Renal pelvis (tissue), 1 donor: ENCODE measurements at regions not wholly inside any gene's neighbourhood (a gene's known extent, or its start where the extent isn't known, plus 50 kb on each side); places are given as distances from the start of the nearest gene placed in this dataset.

Experiments used
- DNase-seq: peaks from one replicate; pipeline ENCODE4 v3.0.0-alpha.2; 2013

- no peak for DNase-seq
Observed at GRCh38 chr3:103644450-103644849, 1209.6 kb downstream of the ZPLD1 start.

GRCh38 chr3:103653996-103654395 is 1219.2 kb downstream of the ZPLD1 start:
- no peak for DNase-seq

- DNase-seq, result no peak
Observed at GRCh38 chr3:103657756-103658155, 1222.9 kb downstream of the ZPLD1 start.

DNA sequence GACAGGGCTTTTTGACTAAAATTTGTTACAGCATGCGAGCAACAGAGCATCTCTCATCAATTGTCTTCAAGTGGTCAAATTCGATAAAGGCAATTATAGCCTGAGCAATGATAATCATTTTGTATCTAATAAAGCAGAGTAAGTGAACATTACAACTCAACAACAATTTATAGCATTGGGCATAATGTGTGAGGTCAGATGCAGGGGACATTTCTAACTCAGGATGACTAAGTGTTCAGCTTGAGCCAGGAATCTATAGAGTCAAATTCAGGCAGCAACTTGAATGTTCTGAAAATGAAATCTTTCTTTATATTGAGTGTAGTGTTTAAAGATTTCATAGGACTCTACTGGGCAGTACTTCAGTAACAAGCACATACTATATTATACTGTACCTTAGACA is 1226.0 kb downstream of the ZPLD1 start:
- DNase-seq, result no peak

DNA sequence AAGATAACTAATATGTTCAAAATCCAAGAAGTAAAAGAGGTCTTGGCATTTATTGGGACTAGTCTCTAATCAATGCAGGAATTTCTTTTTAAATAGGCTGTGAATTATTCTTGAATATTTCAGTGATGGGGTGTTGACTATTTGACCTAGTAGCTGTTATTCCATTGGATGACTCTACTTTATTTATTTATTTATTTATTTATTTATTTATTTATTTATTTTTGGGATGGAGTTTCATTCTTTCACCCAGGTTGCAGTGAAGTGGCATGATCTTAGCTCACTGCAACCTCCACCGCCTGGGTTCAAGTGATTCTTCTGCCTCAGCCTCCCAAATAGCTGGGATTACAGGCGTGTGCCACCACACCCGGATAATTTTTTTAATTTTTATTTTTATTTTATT is 1227.8 kb downstream of the ZPLD1 start:
- no peak for DNase-seq

- DNase-seq, result no peak
Observed at GRCh38 chr3:103672346-103672745, 1237.5 kb downstream of the ZPLD1 start.

- DNase-seq, result peak; percentile 8
Observed at GRCh38 chr3:103684904-103685303, 1250.1 kb downstream of the ZPLD1 start.

GRCh38 chr3:103685939-103686338 is 1251.1 kb downstream of the ZPLD1 start:
- DNase-seq, result no peak

GRCh38 chr3:103690536-103690935 is 1255.7 kb downstream of the ZPLD1 start:
- DNase-seq, result no peak

DNA sequence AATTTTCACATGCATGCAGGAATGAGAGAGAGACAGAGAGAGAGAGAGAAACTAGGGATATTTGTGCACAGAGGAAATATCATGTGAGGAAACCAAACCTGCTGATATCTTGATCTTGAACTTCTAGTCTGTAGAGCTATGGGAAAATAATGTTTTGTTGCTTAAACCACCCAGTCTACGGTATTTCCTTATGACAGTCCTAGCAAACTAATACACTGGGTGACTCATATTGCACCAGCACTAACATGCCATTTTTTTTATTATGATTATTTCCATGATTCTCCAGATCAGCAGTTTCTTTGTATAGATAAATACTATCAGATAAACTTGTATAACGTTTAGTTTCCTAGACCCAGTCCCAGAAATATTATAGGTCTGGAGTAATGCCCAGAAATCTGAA is 1259.0 kb downstream of the ZPLD1 start:
- no peak for DNase-seq

DNA sequence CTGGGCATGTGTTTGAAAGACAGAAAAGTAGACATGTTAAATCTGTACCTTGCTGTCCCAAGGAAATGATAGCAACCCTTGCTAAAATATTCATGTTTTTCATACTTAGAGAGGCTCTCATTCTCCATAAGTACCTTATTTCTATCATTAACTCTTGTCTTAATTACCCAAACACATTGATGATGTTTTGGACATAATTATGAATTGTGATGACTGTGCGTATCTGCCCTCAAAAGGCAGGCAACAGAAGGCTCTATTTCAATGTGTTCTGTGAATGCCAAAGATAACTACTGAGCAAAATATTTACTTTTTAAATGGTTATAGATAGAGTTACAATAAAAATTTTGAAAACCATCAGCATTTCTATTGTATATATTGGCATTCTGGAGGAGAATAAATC is 1263.8 kb downstream of the ZPLD1 start:
- DNase-seq, result no peak

DNA sequence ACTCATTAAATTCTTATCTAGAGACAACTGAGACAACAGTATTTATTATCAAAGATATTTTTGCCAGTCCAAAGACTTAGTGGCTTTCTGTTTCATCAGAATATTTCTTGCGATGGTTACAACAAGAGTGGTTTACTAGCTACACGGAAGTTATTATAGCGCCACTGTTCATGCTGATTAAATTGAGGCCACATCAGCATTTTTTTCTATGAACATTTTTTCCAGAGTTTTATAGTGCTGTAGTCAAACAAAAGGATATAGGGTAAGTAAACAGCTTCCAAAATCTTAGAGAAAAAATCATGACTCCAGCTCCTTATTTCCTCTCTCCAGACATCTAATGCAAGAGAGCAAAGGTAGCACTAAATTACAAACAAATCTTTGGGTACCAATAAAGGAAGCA is 1264.4 kb downstream of the ZPLD1 start:
- DNase-seq, result no peak

DNA sequence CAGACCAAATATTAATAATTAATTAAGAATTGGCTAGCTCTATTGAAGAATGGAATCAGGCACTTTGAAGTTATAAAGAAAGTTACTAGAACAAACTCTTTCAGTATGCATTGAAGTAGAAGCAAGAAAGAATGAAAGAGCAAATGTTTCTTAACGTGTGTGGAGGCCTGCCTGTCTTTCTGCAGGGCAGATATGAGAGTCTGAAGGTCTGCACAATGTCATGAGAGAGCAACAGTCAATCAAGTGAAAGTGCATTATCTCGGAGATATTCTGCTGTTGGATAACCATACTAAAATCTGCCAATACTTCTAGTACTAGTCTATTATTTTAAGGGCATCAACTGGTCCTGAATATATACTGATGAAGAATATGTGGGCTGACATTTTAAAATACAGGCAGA is 1270.8 kb downstream of the ZPLD1 start:
- no peak for DNase-seq

DNA sequence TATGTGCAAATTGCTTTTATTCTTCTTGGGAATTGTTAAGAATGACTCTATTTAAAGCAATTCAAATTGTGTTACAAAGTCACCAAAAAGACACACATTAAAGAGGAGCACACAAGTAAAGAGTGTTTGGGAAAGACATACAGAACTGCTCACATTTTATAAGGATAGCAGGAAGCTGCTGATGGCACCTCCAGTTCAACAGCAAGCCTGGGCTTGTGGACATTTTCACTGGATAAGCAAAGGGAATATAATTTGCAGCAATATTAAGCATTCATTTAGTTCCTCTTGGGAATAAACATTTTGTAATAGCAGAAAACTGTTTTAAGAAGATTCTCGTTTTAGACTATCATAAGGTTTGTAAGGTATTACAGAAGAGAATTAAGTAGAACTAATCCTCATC is 1271.9 kb downstream of the ZPLD1 start:
- DNase-seq, result no peak

DNA sequence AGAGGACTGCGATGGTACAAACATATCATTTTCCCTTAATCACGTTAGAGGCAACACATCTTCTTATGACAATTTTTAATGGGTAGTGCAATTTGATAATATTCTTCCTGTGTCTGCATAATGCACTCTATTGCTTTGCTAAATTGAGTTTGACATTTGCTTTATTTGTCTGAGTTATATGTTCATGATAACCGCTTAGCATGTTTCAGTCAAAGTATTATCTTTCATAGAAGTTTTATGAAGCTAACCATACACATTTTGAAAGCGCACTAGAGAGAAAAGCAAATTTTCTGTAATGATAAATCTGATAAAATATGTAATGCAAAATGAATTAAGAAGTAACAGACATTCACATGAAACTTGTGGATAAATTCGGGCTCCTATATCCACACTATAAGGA is 1276.9 kb downstream of the ZPLD1 start:
- no peak for DNase-seq

GRCh38 chr3:103712320-103713008 is 1277.6 kb downstream of the ZPLD1 start:
- DNase-seq, result no peak

DNA sequence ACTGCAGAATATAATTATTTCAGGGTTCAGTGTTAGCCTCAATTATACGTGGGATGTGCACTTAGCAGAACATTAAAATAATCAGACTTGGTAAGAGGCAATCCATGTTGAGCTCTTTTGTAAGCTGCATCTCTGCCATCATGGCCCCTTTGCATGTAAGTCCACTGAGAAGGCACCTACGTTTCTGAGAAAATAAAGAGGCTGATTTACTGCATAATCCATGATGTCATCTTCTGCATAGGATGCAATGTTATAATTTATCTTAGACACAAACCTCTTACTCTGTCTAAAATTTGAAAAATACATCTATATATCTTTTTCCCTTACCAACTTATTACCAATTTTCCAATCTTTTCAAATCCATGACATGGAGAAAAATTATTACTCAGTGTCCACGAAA is 1294.7 kb downstream of the ZPLD1 start:
- DNase-seq, result no peak

DNA sequence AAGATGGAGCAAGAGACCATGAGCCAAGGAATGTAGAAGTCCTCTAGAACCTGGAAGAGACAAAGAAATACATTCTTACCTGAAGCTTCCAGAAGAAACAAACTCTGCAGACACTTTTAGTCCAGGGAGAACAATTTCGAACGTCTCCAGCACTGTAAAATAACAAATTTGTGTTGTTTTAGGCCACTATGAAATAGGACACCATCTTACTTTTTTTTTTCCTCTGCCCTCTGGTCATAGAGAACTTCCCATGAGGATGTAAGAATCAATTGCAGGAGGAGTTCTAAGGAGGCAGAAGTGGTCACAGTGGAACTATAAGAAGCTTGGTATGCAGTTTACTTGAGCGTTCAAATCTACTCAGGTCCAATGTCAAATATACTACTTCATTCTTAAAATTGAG is 1295.9 kb downstream of the ZPLD1 start:
- DNase-seq, result no peak

- DNase-seq, result no peak
Observed at GRCh38 chr3:103752986-103753385, 1318.2 kb downstream of the ZPLD1 start.

GRCh38 chr3:103767635-103768034 is 1332.8 kb downstream of the ZPLD1 start:
- DNase-seq, result no peak

DNA sequence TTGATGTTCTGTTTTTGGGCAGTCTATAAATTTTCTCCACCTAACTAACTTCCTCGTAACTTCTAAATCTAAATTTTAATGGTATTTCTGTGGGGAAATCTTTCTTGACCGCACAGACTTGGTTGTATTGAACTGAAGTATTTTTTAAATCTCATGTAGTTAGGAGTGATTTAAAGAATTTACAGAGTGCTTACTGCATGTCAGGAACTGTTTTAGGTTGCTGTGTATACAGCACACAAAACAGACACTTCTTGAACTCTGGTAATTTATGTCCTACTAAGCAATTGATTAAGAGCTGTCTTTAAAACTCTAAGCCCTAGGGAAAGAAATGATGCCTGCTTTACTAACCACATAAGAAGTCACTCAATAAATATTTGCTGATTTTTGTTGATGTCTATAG is 1350.2 kb downstream of the ZPLD1 start:
- no peak for DNase-seq

GRCh38 chr3:103785537-103785936 is 1350.7 kb downstream of the ZPLD1 start:
- no peak for DNase-seq

- no peak for DNase-seq
Observed at GRCh38 chr3:103786296-103786695, 1351.5 kb downstream of the ZPLD1 start.

- no peak for DNase-seq
Observed at GRCh38 chr3:103787164-103787871, 1352.5 kb downstream of the ZPLD1 start.
